ENCODE measurements at regions not wholly inside any gene's neighbourhood (a gene's known extent, or its start where the extent isn't known, plus 50 kb on each side); places are given as distances from the start of the nearest gene placed in this dataset.

- Mint-ChIP-seq H3K27me3 (ENCODE audit: low read depth) (no peaks in the 10 kb centered on the region), H3K4me3 (no peak overlapping the region), H3K4me1 (peaks cover 16 to 21% of the 10 kb centered on the region in 2 experiments), H3K27ac (no peak overlapping the region), H3K36me3 (ENCODE audit: insufficient read depth in 1 of 3, low read depth in 3 of 3) (peaks cover 0 to 2% (median 0%) of the 10 kb centered on the region in 3 experiments; a peak in 2 of 7 replicates), H3K9me3 (0 out of 5 replicates have a peak, but pooled peaks cover 0 to 2% of the 10 kb centered on the region in 2 experiments)
- H2BK12ac ChIP-seq (ENCODE audit: insufficient read length, low read depth, low read length), result no peak overlapping the region
- H2BK20ac ChIP-seq (ENCODE audit: low read depth, low read length, poor library complexity, severe bottlenecking), result no peak overlapping the region
- H2BK5ac ChIP-seq (ENCODE audit: insufficient read length, low read length), result no peak overlapping the region
- TF ChIP-seq CTCF (conservative IDR thresholded peaks at IDR 0.05), result no peak
- no CpG with 5 or more reads among the region's 7 CpGs for WGBS (ENCODE audit: extremely low coverage, insufficient read length, low lambda C conversion rate)
- no peaks in the 10 kb centered on the region for H3K9me3 ChIP-seq (ENCODE audit: control insufficient read depth, low read depth, low read length)
- no peak overlapping the region for H4K5ac ChIP-seq (ENCODE audit: insufficient read length, low read depth, low read length)
- H3K27ac ChIP-seq (ENCODE audit: insufficient read length, low read depth, low read length), result no peak overlapping the region
- H2BK120ac ChIP-seq (ENCODE audit: low read depth, low read length, poor library complexity, severe bottlenecking), result no peak overlapping the region
- H3K56ac ChIP-seq (ENCODE audit: insufficient read length, low read depth, low read length), result no peak overlapping the region
- H2AFZ ChIP-seq (ENCODE audit: low read length), result no peak overlapping the region
- H4K8ac ChIP-seq (replicated peaks; ENCODE audit: insufficient read length, low read depth, low read length), result no peak overlapping the region
- no peak overlapping the region for H2BK15ac ChIP-seq (ENCODE audit: low read depth, low read length)
- no peak overlapping the region for H4K91ac ChIP-seq (ENCODE audit: insufficient read length, low read depth, low read length)
- no peak overlapping the region for H3K18ac ChIP-seq (ENCODE audit: insufficient read length, low read depth, low read length)
- no peak overlapping the region for H3K9ac ChIP-seq (ENCODE audit: extremely low read depth, insufficient read length, low read length)
- no peaks in the 10 kb centered on the region for H3K79me1 ChIP-seq (ENCODE audit: insufficient read depth, low read depth, low read length, poor library complexity, severe bottlenecking)
- no peak for DNase-seq
- no peaks in the 10 kb centered on the region for H3K27me3 ChIP-seq (ENCODE audit: insufficient read depth, low read length)
- no peak overlapping the region for H3K23ac ChIP-seq (ENCODE audit: insufficient read length, low read depth, low read length)
- no peak overlapping the region for H3K4ac ChIP-seq (ENCODE audit: low read depth, low read length)
- no peak overlapping the region for H3T11ph ChIP-seq (ENCODE audit: low read length)
- no peaks in the 10 kb centered on the region for H3K23me2 ChIP-seq (ENCODE audit: insufficient read length, low read depth, low read length, poor library complexity, severe bottlenecking)
- H3K79me2 ChIP-seq (ENCODE audit: insufficient read depth, low read length), result no peaks in the 10 kb centered on the region
- H2AK5ac ChIP-seq (ENCODE audit: insufficient read length, low read length), result no peak overlapping the region
- no peaks in the 10 kb centered on the region; the same call in 1 of the 2 replicates for H3K4me1 ChIP-seq (ENCODE audit: insufficient read depth, low read length)
- no peaks in the 10 kb centered on the region for H4K20me1 ChIP-seq (ENCODE audit: control insufficient read depth, insufficient read depth, insufficient read length)
- H3K14ac ChIP-seq (ENCODE audit: insufficient read depth, low read length), result no peak overlapping the region
- no peak overlapping the region for H3K4me2 ChIP-seq (ENCODE audit: insufficient read depth, insufficient read length, low read length)
These were observed 202.6 kb upstream of the GYPA start for GRCh38 chr4:144342949-144343760.
